ENCODE measurements at regions not wholly inside any gene's neighbourhood (a gene's known extent, or its start where the extent isn't known, plus 50 kb on each side); places are given as distances from the start of the nearest gene placed in this dataset.

- no peak for TF ChIP-seq CTCF (IDR thresholded peaks at IDR 0.05; ENCODE audit: low read depth, low read length)
- TF ChIP-seq EZH2phosphoT487 (IDR thresholded peaks at IDR 0.05; ENCODE audit: low read depth), result no peak
Observed at GRCh38 chr13:67827992-67828391, 597.9 kb upstream of the PCDH9 start.
